HEK293T (cell line): ENCODE measurements at regions not wholly inside any gene's neighbourhood (a gene's known extent, or its start where the extent isn't known, plus 50 kb on each side); places are given as distances from the start of the nearest gene placed in this dataset.

Source experiments
- CTCF ChIA-PET: fragments of 350-600 bp; formaldehyde crosslinking; extraction: SDS; loops from one replicate; lab custom pipeline; 2021; ENCODE audit warnings: antibody characterized with exemption, inconsistent platforms; lab: Yijun Ruan, JAX
- POLR2A ChIA-PET: fragments of 350-600 bp; formaldehyde crosslinking; extraction: SDS; loops from one replicate; lab custom pipeline; 2020; ENCODE audit warnings: antibody characterized with exemption, inconsistent platforms; lab: Yijun Ruan, JAX
- DNase-seq: peaks from one replicate; pipeline ENCODE4 v3.0.0; 2012; ENCODE audit warnings: mixed read lengths; ENCODE audit errors: extremely low spot score
- ARNT ChIP-seq: fragments of 450-650 bp; IDR thresholded peaks from 2 replicates; pipeline ENCODE4 v1.6.1; 2017; ENCODE audit warnings: mild to moderate bottlenecking
- BHLHE40 ChIP-seq: fragments of 450-650 bp; IDR thresholded peaks from 2 replicates; pipeline ENCODE4 v1.6.1; 2016; ENCODE audit warnings: mild to moderate bottlenecking, moderate library complexity, borderline replicate concordance
- CTBP1 ChIP-seq: fragments of 450-650 bp; IDR thresholded peaks from 2 replicates; pipeline ENCODE4 v1.6.1; 2016; ENCODE audit warnings: borderline replicate concordance
- ELF4 ChIP-seq: fragments of 450-650 bp; IDR thresholded peaks from 2 replicates; pipeline ENCODE4 v1.6.1; 2017; ENCODE audit warnings: antibody characterized with exemption
- FOXA1 ChIP-seq: fragments of 450-650 bp; IDR thresholded peaks from 2 replicates; pipeline ENCODE4 v1.6.1; 2016; ENCODE audit warnings: mild to moderate bottlenecking
- FOXK2 ChIP-seq: fragments of 450-650 bp; IDR thresholded peaks from 2 replicates; pipeline ENCODE4 v1.6.1; 2016; ENCODE audit warnings: mild to moderate bottlenecking
- FOXM1 ChIP-seq: fragments of 450-650 bp; IDR thresholded peaks from 2 replicates; pipeline ENCODE4 v1.6.1; 2017; ENCODE audit warnings: mild to moderate bottlenecking, borderline replicate concordance
- HDGF ChIP-seq: fragments of 450-650 bp; IDR thresholded peaks from 2 replicates; pipeline ENCODE4 v1.6.1; 2017; ENCODE audit warnings: antibody characterized with exemption, borderline replicate concordance
- L3MBTL2 ChIP-seq: fragments of 450-650 bp; conservative IDR thresholded peaks from 2 replicates; pipeline ENCODE4 v1.6.1; 2016; ENCODE audit warnings: mild to moderate bottlenecking
- LEF1 ChIP-seq: fragments of 450-650 bp; IDR thresholded peaks from 2 replicates; pipeline ENCODE4 v1.6.1; 2017; ENCODE audit warnings: mild to moderate bottlenecking, borderline replicate concordance
- NFRKB ChIP-seq: fragments of 450-650 bp; IDR thresholded peaks from 2 replicates; pipeline ENCODE4 v1.6.1; 2016; ENCODE audit warnings: mild to moderate bottlenecking, moderate library complexity
- SP1 ChIP-seq: fragments of 450-650 bp; IDR thresholded peaks from 2 replicates; pipeline ENCODE4 v1.6.1; 2017
- SUZ12 ChIP-seq: fragments of 450-650 bp; IDR thresholded peaks from 2 replicates; pipeline ENCODE4 v1.6.1; 2016; ENCODE audit warnings: mild to moderate bottlenecking
- TARDBP ChIP-seq: fragments of 450-650 bp; IDR thresholded peaks from 2 replicates; pipeline ENCODE4 v1.6.1; 2016
- ZNF384 ChIP-seq: fragments of 450-650 bp; IDR thresholded peaks from 2 replicates; pipeline ENCODE4 v1.6.1; 2016
- TF ChIP-seq, protein P1 (sequence below): fragments of 450-650 bp; IDR thresholded peaks from 2 replicates; pipeline ENCODE4 v1.6.1; 2016

DNA sequence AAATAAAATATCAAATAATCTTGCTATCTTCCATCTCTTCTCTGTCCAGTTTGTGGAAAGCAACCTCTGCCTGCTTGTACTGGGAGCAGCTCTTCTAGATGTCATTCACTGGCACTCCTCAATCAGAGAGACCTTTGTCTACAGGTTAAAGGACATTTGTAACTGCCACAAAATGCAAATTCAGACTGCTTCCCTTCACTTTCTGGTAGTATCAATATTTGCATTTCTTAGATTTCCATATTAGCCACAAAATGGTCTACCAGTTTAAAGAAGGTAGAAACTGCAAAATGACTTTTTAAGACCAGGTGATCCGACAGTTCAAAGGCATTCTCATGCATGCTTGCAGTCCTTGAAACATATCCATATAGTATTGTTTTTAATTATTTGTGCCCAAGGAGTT is 51.7 kb upstream of the RCN1 start:
- ChIA-PET CTCF (interaction anchor here (1.3 kb wide), 1 partner anchor 13 kb away, joined by 5 read pairs; no protein-coding TSS in a partner anchor), POLR2A (no interaction called here)
- no peak for TF ChIP-seq ZNF384
- TF ChIP-seq CTBP1: no peak
- TF ChIP-seq BHLHE40: no peak
- no peak for TF ChIP-seq ELF4
- TF ChIP-seq, protein P1, sequence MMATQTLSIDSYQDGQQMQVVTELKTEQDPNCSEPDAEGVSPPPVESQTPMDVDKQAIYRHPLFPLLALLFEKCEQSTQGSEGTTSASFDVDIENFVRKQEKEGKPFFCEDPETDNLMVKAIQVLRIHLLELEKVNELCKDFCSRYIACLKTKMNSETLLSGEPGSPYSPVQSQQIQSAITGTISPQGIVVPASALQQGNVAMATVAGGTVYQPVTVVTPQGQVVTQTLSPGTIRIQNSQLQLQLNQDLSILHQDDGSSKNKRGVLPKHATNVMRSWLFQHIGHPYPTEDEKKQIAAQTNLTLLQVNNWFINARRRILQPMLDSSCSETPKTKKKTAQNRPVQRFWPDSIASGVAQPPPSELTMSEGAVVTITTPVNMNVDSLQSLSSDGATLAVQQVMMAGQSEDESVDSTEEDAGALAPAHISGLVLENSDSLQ: no peak
- TF ChIP-seq FOXA1: no peak
- TF ChIP-seq LEF1: no peak
- TF ChIP-seq NFRKB: no peak
- no peak for TF ChIP-seq SUZ12
- no peak for TF ChIP-seq FOXK2
- TF ChIP-seq FOXM1: no peak
- TF ChIP-seq HDGF: no peak
- no peak for TF ChIP-seq TARDBP
- no peak for TF ChIP-seq ARNT
- no peak for TF ChIP-seq L3MBTL2
- TF ChIP-seq SP1: no peak
- DNase-seq: no peak

DNA sequence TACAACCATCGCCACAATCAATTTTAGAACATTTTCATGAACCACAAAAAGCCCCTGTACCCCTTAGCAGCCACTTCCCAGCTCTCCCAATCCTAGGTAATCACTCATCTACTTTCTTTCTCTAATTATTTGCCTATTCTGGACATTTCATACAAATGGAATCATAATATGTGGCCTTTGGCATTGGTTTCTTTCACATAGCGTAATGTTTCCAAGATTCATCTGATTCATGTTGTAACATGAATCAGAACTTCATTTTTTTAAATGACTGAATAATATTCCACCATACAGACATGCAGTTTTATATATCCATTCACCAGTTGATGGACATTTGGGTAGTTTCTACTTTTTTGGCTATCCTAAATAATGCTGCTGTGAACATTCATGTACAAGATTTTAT is 56.2 kb upstream of the RCN1 start:
- DNase-seq: no peak
- ChIA-PET CTCF (no interaction called here), POLR2A (no interaction called here)
- TF ChIP-seq HDGF (no peak), LEF1 (no peak), ARNT (no peak), ELF4 (no peak), L3MBTL2 (no peak), SUZ12 (no peak), FOXA1 (no peak), SP1 (no peak), TARDBP (no peak), NFRKB (no peak), FOXK2 (no peak), BHLHE40 (no peak), CTBP1 (no peak), FOXM1 (no peak), ZNF384 (no peak)
- TF ChIP-seq, protein P1: no peak

DNA sequence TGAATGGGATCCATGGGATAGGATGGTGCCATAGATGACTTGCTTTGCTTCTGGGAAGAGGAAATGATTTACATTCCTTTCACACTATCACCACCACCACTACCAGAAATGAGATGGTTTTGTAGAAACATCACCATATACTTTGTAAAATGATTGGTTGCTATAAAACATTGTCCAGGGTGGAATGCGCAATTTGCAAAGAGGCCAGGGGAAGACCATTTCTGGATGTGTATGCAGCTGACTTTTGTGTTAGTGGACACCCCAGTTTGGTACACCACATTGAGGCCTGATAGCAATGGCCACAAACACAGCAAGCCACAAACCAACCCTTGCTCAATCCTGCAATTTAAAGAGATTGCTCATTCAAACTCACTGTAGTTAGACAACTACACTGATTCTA is 56.7 kb upstream of the RCN1 start:
- DNase-seq: no peak
- ChIA-PET POLR2A (no interaction called here), CTCF (no interaction called here)
- TF ChIP-seq FOXK2 (no peak), CTBP1 (no peak), HDGF (no peak), FOXM1 (no peak), SUZ12 (no peak), ELF4 (no peak), ZNF384 (no peak), SP1 (no peak), NFRKB (no peak), L3MBTL2 (no peak)
- TF ChIP-seq, protein P1: no peak

DNA sequence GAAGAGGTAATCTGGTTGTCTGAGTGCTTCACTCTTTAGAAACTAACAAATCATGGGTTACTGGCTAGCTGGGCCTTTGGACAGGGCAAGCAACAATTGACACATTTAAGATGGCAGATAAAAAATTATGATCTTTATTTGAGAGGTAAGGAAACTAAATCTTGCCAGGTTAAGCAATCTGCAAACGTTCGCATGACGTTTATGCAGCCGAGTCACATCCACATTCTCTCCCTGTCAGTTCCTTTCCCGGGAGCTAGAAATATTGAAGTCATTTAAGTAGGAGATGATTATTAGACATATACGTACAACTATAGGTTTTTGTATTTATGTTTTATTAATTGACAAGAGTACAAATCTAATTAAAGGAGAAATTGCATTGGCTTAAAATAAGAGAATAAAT is 57.4 kb upstream of the RCN1 start:
- TF ChIP-seq NFRKB (no peak), ZNF384 (no peak), HDGF (no peak), FOXM1 (no peak), LEF1 (no peak)
- no peak for DNase-seq
- POLR2A ChIA-PET: no interaction called here
- CTCF ChIA-PET: no interaction called here

DNA sequence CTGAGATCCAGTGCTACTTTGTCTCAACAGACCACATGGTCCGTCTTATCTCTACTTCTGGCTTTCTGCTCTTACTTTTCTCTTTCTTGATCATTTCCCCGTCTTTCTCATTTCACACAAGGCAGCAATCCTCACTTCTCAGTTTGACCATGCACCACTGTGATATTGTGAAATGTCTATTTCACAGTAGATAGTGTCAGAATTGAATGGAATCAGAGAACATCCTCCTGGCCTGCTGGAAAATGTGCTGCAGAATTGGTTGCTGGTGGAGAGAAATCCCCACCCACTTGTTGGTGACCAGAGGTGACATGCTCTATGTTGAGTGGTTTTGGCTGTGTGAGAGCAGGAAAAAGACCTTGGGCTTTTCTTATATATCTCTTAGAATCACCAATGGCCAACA is 57.8 kb upstream of the RCN1 start:
- TF ChIP-seq SP1: no peak
- no peak for TF ChIP-seq NFRKB
- no peak for TF ChIP-seq LEF1
- no peak for TF ChIP-seq L3MBTL2
- no peak for TF ChIP-seq FOXA1
- no peak for TF ChIP-seq TARDBP
- no peak for TF ChIP-seq ARNT
- no peak for TF ChIP-seq SUZ12
- TF ChIP-seq FOXK2: no peak
- no peak for TF ChIP-seq FOXM1
- no peak for TF ChIP-seq BHLHE40
- TF ChIP-seq CTBP1: no peak
- TF ChIP-seq, protein P1: no peak
- DNase-seq: no peak
- ChIA-PET POLR2A (no interaction called here), CTCF (interaction anchor here (1.5 kb wide), 1 partner anchor 26 kb away, joined by 3 read pairs; no protein-coding TSS in a partner anchor)

DNA sequence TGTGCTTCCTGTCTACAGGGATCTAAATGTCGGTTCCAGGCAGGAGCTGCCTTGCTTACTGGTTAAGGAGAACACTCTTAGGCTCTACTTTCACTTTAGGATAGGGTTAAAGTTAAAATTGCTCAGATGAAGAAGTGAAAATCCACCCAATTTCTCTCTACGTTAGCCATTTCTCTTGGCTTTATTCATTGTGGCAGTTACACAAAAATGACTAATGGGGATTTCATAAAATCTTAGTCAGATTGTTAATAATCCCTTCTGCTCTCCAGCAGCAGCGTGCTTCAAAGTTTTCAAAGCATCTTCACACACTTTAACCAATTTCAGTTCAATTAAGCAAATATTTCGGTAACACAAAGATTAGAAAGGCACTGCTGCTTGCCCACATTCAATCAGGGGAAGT is 58.4 kb upstream of the RCN1 start:
- POLR2A ChIA-PET: no interaction called here
- no peak for DNase-seq
- CTCF ChIA-PET: interaction anchor here (1.5 kb wide), 1 partner anchor 25 kb away, joined by 3 read pairs; no protein-coding TSS in a partner anchor
- TF ChIP-seq HDGF (no peak), CTBP1 (no peak), TARDBP (no peak), LEF1 (no peak), SP1 (no peak), ZNF384 (no peak), NFRKB (no peak)
- TF ChIP-seq, protein P1: no peak
